ENCODE measurements at regions not wholly inside any gene's neighbourhood (a gene's known extent, or its start where the extent isn't known, plus 50 kb on each side); places are given as distances from the start of the nearest gene placed in this dataset.

DNA sequence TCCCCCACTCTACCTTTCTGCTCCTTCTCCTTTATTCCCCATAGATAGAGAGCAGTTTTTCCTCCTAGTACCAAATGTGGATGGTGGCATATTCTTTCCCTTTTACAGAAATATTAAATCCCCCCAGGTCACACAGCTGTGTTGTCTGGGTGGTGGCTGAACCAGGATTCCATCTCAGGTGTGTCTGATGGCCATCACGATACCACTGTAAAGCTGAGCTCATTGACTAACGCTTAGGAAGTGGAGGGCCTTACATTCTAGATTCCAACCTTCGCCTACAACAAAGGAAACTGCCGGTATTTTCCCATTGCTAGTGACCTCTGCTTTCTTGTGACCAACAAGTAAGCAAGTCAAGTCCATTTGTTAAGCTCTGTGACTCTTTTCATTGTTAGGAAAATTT lies 131.9 kb upstream of the KLF4 start:
- TF ChIP-seq, protein P1, sequence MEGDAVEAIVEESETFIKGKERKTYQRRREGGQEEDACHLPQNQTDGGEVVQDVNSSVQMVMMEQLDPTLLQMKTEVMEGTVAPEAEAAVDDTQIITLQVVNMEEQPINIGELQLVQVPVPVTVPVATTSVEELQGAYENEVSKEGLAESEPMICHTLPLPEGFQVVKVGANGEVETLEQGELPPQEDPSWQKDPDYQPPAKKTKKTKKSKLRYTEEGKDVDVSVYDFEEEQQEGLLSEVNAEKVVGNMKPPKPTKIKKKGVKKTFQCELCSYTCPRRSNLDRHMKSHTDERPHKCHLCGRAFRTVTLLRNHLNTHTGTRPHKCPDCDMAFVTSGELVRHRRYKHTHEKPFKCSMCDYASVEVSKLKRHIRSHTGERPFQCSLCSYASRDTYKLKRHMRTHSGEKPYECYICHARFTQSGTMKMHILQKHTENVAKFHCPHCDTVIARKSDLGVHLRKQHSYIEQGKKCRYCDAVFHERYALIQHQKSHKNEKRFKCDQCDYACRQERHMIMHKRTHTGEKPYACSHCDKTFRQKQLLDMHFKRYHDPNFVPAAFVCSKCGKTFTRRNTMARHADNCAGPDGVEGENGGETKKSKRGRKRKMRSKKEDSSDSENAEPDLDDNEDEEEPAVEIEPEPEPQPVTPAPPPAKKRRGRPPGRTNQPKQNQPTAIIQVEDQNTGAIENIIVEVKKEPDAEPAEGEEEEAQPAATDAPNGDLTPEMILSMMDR (IDR thresholded peaks at IDR 0.05) = no peak

DNA sequence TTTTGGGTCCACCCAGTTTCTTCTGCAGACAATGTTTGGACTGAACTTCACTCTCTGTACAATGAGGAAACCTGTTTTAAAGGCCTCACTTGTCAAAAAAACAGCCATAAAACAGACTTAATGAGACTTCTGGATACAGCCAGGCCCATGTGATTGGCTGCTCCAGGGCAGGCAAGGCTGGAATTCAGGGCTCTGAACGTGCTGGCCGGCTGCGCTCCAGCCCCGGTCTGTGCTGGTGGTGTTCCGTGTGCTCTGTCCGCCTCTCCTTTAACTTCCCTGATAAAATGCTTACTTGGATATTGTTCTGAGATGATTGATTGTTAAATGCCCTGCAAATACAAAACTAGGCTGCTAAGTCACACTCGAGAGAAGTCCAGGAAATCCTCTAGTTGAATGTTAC lies 131.2 kb upstream of the KLF4 start:
- TF ChIP-seq, protein P1 (IDR thresholded peaks at IDR 0.05) = no peak

DNA sequence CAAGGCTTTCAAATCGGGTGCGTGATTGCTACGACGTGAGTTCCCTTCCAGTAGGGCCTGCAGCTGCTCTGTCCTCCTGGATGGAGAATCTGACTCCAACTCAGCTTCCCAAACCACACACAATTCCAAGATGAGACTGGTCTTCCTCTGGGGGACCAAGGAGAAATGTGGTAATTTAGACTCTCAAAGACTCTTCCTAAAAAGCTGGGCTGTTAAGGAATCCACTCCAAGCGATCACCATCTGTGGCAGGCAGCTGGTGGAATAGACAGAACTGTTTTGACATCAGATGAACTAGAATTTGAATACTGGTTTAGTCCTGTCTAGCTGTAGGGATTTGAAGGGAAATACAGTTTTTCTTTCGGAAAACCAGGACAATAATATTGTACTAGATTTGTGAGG lies 130.7 kb upstream of the KLF4 start:
- TF ChIP-seq, protein P1 (IDR thresholded peaks at IDR 0.05) = no peak

DNA sequence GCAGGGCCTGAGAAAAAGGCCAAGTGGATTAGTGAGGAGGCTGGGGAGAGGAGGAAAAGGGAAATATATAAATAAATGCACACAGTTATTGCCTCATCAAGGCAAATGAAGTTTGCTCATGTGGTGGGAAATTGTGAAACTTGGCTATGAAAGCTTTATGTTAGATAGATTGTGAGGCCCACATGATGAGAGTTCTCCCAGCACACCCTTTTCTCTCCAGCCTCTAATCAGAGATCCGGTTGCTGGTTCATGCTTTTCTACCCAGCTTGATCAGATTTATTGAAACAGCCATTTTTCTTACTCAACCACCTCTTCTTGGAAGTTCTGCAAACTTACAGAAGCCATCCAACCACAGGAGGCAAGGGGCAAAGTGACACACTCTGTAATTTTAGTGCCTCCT lies 125.8 kb upstream of the KLF4 start:
- TF ChIP-seq, protein P1 (IDR thresholded peaks at IDR 0.05) = no peak

DNA sequence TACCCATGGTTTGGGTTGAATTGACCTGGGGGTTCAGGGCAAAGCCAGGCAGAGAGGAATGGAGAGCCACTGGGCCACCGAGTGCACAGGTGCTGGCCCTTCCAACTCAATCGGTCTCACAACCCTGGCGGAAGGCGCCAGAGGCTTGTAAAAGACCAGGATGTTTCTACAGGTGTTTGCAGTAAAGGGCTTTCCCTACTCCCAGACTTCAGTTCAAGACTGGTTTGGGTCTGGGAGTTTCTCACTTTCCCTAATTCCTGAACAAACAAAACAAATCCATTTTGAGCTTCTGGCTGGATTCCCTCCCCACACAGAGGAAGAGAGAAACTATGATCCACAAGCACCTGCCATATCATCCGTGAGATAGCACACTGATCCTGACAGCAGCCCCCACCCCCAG lies 125.2 kb upstream of the KLF4 start:
- TF ChIP-seq, protein P1 (IDR thresholded peaks at IDR 0.05) = no peak

DNA sequence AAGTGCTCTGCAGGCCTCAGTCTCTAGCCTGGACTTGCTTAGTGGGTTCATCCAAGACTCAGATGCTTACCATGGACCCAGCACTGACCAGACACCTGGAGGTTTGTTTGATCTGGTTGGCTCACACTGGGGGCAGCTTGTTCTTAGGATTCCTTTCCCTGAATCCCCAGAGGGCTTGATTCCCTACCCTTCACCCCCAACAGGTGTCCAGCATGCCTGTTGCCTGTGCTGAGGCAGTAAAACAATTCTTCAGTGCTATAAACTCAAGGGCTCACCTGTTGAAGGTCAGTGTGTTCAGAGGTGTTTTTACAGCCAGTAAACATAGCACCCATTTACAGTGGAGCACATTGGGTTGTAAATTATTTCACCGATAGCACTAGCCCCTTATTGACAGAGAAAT lies 123.8 kb upstream of the KLF4 start:
- TF ChIP-seq, protein P1 (IDR thresholded peaks at IDR 0.05) = no peak

DNA sequence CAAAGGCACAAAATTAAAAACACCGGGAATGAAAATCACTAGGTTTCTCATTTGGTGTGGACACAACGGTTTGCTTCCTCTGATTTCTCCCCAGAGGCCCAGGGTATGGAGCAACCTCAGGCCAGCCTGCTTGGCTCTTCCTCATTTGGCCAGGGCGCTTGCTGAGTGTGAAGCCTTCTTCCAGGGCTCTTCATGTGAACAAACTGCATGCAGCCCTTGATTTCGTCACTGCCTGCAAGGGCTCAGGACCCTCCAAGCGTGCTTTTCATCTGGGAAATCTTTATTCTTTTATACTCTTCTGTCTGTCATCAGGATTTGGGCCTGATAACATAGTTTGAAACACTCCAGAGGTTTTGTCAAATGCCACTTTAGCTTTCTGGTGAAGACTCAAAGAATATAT lies 122.6 kb upstream of the KLF4 start:
- TF ChIP-seq, protein P1 (IDR thresholded peaks at IDR 0.05) = no peak

DNA sequence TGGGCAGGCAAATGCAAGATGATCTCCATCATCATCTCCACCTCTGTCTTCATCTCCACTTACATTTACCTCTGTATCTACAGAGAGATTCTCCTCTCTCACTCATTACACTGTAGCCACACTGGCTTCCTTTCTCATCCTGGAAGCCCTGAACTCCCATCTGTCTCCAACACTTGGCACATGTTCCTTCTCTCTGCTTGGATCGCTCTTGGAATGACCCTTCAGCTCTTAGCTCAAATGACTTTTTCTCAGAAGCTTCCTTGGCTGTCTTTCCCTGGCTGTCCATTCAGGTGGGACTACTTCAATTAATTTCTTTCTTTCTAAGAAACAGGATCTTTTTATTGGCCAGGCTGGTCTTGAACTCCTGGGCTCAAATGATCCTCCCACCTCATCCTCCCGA lies 120.0 kb upstream of the KLF4 start:
- TF ChIP-seq, protein P1 (IDR thresholded peaks at IDR 0.05) = no peak

All from LNCAP (cell line).